ENCODE measurements at regions not wholly inside any gene's neighbourhood (a gene's known extent, or its start where the extent isn't known, plus 50 kb on each side); places are given as distances from the start of the nearest gene placed in this dataset.

GRCh38 chr5:158143081-158143480 lies 284.1 kb upstream of the CLINT1 start:
- H3K4me3 ChIP-seq (ENCODE audit: insufficient read depth in 1 of 2, low read depth in 1 of 2, low read length in 2 of 2): no peak overlapping the region
- no peak overlapping the region for H2AFZ ChIP-seq (ENCODE audit: low read depth, low read length)
- H2AK5ac ChIP-seq (ENCODE audit: low read length, severe bottlenecking): no peak overlapping the region
- H3K36me3 ChIP-seq (ENCODE audit: control insufficient read depth in 1 of 2, insufficient read depth in 2 of 2, low read depth in 1 of 2, low read length in 2 of 2): no peaks in the 10 kb centered on the region
- H2BK15ac ChIP-seq (ENCODE audit: low read depth, poor library complexity, severe bottlenecking): no peak overlapping the region
- H3K18ac ChIP-seq (ENCODE audit: low read depth in 1 of 2, low read length in 2 of 2): no peak overlapping the region
- 100% methylated on average over 2 of the region's 3 CpGs for WGBS
- H3K27me3 ChIP-seq (ENCODE audit: control insufficient read depth in 1 of 2, insufficient read depth in 1 of 2, low read length in 2 of 2): no peaks in the 10 kb centered on the region
- no peak overlapping the region for H2BK12ac ChIP-seq (ENCODE audit: low read length in 2 of 2)
- H3K27ac ChIP-seq (ENCODE audit: low read length, poor library complexity, severe bottlenecking): no peak overlapping the region
- no peak for DNase-seq
- H3K79me1 ChIP-seq (replicated peaks; ENCODE audit: low read length, poor library complexity, severe bottlenecking): no peaks in the 10 kb centered on the region
- H2BK5ac ChIP-seq (ENCODE audit: low read depth, low read length, poor library complexity, severe bottlenecking): no peak overlapping the region
- no peak overlapping the region for H3K14ac ChIP-seq (ENCODE audit: low read length in 2 of 2)
- no peak overlapping the region for H3K23ac ChIP-seq (ENCODE audit: low read length in 2 of 2)
- H3K4ac ChIP-seq (ENCODE audit: low read depth in 1 of 2, low read length in 2 of 2): no peak overlapping the region
- H2BK120ac ChIP-seq (ENCODE audit: low read depth, low read length): no peak overlapping the region
- H3K9me3 ChIP-seq (ENCODE audit: control insufficient read depth, low read length): no peaks in the 10 kb centered on the region
- no peak overlapping the region for H4K91ac ChIP-seq (ENCODE audit: low read length)
- H3K4me1 ChIP-seq (ENCODE audit: control insufficient read depth, insufficient read depth, low read depth, low read length): no peaks in the 10 kb centered on the region
- H3K4me2 ChIP-seq (ENCODE audit: low read length, poor library complexity, severe bottlenecking): no peak overlapping the region
- H3K9ac ChIP-seq (ENCODE audit: low read length): no peak overlapping the region
- H4K8ac ChIP-seq (ENCODE audit: low read length): no peak overlapping the region

DNA sequence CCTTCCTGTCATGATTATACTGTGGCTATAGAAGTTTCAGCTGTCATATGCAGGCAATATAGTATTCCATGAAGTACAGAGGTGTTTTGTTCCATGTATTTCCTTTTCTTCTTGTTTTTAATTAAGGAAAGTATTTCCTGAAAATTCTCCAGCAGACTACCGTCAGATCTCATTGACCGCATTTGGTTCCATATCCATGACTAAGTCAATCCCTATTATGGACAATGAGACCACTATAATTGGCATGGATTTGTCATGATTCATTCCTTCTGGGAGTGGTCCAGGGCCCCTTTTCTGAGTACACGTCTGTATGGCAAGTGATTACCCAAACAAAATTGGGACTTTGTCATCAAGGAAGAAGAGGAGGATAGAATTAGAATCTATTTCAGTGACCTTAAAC lies 283.2 kb upstream of the CLINT1 start:
- Histone ChIP-seq H2BK5ac (ENCODE audit: low read depth, low read length, poor library complexity, severe bottlenecking) (no peak overlapping the region), H3K4me3 (ENCODE audit: insufficient read depth in 1 of 2, low read depth in 1 of 2, low read length in 2 of 2) (no peak overlapping the region), H3K79me1 (replicated peaks; ENCODE audit: low read length, poor library complexity, severe bottlenecking) (no peaks in the 10 kb centered on the region), H3K4me2 (ENCODE audit: low read length, poor library complexity, severe bottlenecking) (no peak overlapping the region), H3K9me3 (ENCODE audit: control insufficient read depth, low read length) (no peaks in the 10 kb centered on the region), H2BK120ac (ENCODE audit: low read depth, low read length) (no peak overlapping the region), H2BK12ac (ENCODE audit: low read length in 2 of 2) (no peak overlapping the region), H3K4me1 (ENCODE audit: control insufficient read depth, insufficient read depth, low read depth, low read length) (no peaks in the 10 kb centered on the region), H3K18ac (ENCODE audit: low read depth in 1 of 2, low read length in 2 of 2) (no peak overlapping the region), H3K14ac (ENCODE audit: low read length in 2 of 2) (no peak overlapping the region), H2BK15ac (ENCODE audit: low read depth, poor library complexity, severe bottlenecking) (no peak overlapping the region), H2AFZ (ENCODE audit: low read depth, low read length) (no peak overlapping the region), H2AK5ac (ENCODE audit: low read length, severe bottlenecking) (no peak overlapping the region), H3K9ac (ENCODE audit: low read length) (no peak overlapping the region), H4K91ac (ENCODE audit: low read length) (no peak overlapping the region), H4K8ac (ENCODE audit: low read length) (no peak overlapping the region), H3K23ac (ENCODE audit: low read length in 2 of 2) (no peak overlapping the region), H3K36me3 (ENCODE audit: control insufficient read depth in 1 of 2, insufficient read depth in 2 of 2, low read depth in 1 of 2, low read length in 2 of 2) (no peaks in the 10 kb centered on the region), H3K27ac (ENCODE audit: low read length, poor library complexity, severe bottlenecking) (no peak overlapping the region), H3K27me3 (ENCODE audit: control insufficient read depth in 1 of 2, insufficient read depth in 1 of 2, low read length in 2 of 2) (no peaks in the 10 kb centered on the region), H3K4ac (ENCODE audit: low read depth in 1 of 2, low read length in 2 of 2) (no peak overlapping the region)
- DNase-seq: no peak
- WGBS: 71% methylated on average over 2 of the region's 3 CpGs

- H3K4ac ChIP-seq (ENCODE audit: low read depth in 1 of 2, low read length in 2 of 2): no peak overlapping the region
- no peak overlapping the region for H3K18ac ChIP-seq (ENCODE audit: low read depth in 1 of 2, low read length in 2 of 2)
- no peak overlapping the region for H4K8ac ChIP-seq (ENCODE audit: low read length)
- no peak overlapping the region for H3K14ac ChIP-seq (ENCODE audit: low read length in 2 of 2)
- no peak overlapping the region for H2BK5ac ChIP-seq (ENCODE audit: low read depth, low read length, poor library complexity, severe bottlenecking)
- no peak overlapping the region for H2AK5ac ChIP-seq (ENCODE audit: low read length, severe bottlenecking)
- H3K79me1 ChIP-seq (replicated peaks; ENCODE audit: low read length, poor library complexity, severe bottlenecking): no peaks in the 10 kb centered on the region
- H3K36me3 ChIP-seq (ENCODE audit: control insufficient read depth in 1 of 2, insufficient read depth in 2 of 2, low read depth in 1 of 2, low read length in 2 of 2): no peaks in the 10 kb centered on the region
- H3K4me3 ChIP-seq (ENCODE audit: insufficient read depth in 1 of 2, low read depth in 1 of 2, low read length in 2 of 2): no peak overlapping the region
- peak; percentile 46 for DNase-seq
- H2BK12ac ChIP-seq (ENCODE audit: low read length in 2 of 2): peak overlapping the region in 1 of 2 experiments; percentile 19
- no peaks in the 10 kb centered on the region for H3K27me3 ChIP-seq (ENCODE audit: control insufficient read depth in 1 of 2, insufficient read depth in 1 of 2, low read length in 2 of 2)
- H3K9me3 ChIP-seq (ENCODE audit: control insufficient read depth, low read length): no peaks in the 10 kb centered on the region
- H3K27ac ChIP-seq (ENCODE audit: low read length, poor library complexity, severe bottlenecking): no peak overlapping the region
- H2BK120ac ChIP-seq (ENCODE audit: low read depth, low read length): no peak overlapping the region
- H2AFZ ChIP-seq (ENCODE audit: low read depth, low read length): no peak overlapping the region
- H3K4me1 ChIP-seq (ENCODE audit: control insufficient read depth, insufficient read depth, low read depth, low read length): no peaks in the 10 kb centered on the region
- no peak overlapping the region for H3K23ac ChIP-seq (ENCODE audit: low read length in 2 of 2)
- H2BK15ac ChIP-seq (ENCODE audit: low read depth, poor library complexity, severe bottlenecking): no peak overlapping the region
- H3K4me2 ChIP-seq (ENCODE audit: low read length, poor library complexity, severe bottlenecking): no peak overlapping the region
- WGBS: 18% methylated on average over 4 of the region's 4 CpGs
- no peak overlapping the region for H3K9ac ChIP-seq (ENCODE audit: low read length)
- no peak overlapping the region for H4K91ac ChIP-seq (ENCODE audit: low read length)
Measured at GRCh38 chr5:158140120-158140731, 281.3 kb upstream of the CLINT1 start.

GRCh38 chr5:158139161-158139560 lies 280.2 kb upstream of the CLINT1 start:
- Histone ChIP-seq H3K79me1 (replicated peaks; ENCODE audit: low read length, poor library complexity, severe bottlenecking) (no peaks in the 10 kb centered on the region), H2AFZ (ENCODE audit: low read depth, low read length) (no peak overlapping the region)

More at GRCh38 chr5:158139161-158139560, 280.2 kb upstream of the CLINT1 start:
- Histone ChIP-seq H2BK12ac (ENCODE audit: low read length in 2 of 2) (peak overlapping the region in 1 of 2 experiments; percentile 29), H3K14ac (ENCODE audit: low read length in 2 of 2) (no peak overlapping the region), H3K4me2 (ENCODE audit: low read length, poor library complexity, severe bottlenecking) (no peak overlapping the region), H3K23ac (ENCODE audit: low read length in 2 of 2) (no peak overlapping the region), H2BK15ac (ENCODE audit: low read depth, poor library complexity, severe bottlenecking) (no peak overlapping the region), H3K9ac (ENCODE audit: low read length) (no peak overlapping the region), H3K4me3 (ENCODE audit: insufficient read depth in 1 of 2, low read depth in 1 of 2, low read length in 2 of 2) (no peak overlapping the region), H2AK5ac (ENCODE audit: low read length, severe bottlenecking) (no peak overlapping the region), H3K9me3 (ENCODE audit: control insufficient read depth, low read length) (no peaks in the 10 kb centered on the region), H2BK5ac (ENCODE audit: low read depth, low read length, poor library complexity, severe bottlenecking) (no peak overlapping the region), H2BK120ac (ENCODE audit: low read depth, low read length) (no peak overlapping the region), H4K8ac (ENCODE audit: low read length) (no peak overlapping the region), H4K91ac (ENCODE audit: low read length) (no peak overlapping the region), H3K27me3 (ENCODE audit: control insufficient read depth in 1 of 2, insufficient read depth in 1 of 2, low read length in 2 of 2) (no peaks in the 10 kb centered on the region), H3K27ac (ENCODE audit: low read length, poor library complexity, severe bottlenecking) (no peak overlapping the region), H3K4me1 (ENCODE audit: control insufficient read depth, insufficient read depth, low read depth, low read length) (no peaks in the 10 kb centered on the region), H3K36me3 (ENCODE audit: control insufficient read depth in 1 of 2, insufficient read depth in 2 of 2, low read depth in 1 of 2, low read length in 2 of 2) (no peaks in the 10 kb centered on the region), H3K18ac (ENCODE audit: low read depth in 1 of 2, low read length in 2 of 2) (peak overlapping the region in 1 of 2 experiments; percentile 54), H3K4ac (ENCODE audit: low read depth in 1 of 2, low read length in 2 of 2) (peak overlapping the region in 1 of 2 experiments; percentile 35)
- 46% methylated on average over 4 of the region's 4 CpGs for WGBS
- DNase-seq: peak; percentile 37

Data from mesenchymal stem cell (in vitro differentiated cells and primary cell).